Caco-2 (cell line): ENCODE measurements at regions not wholly inside any gene's neighbourhood (a gene's known extent, or its start where the extent isn't known, plus 50 kb on each side); places are given as distances from the start of the nearest gene placed in this dataset.

Experiments
- BruUV-seq: library from RNA; stranded (reverse); fragments of 400-500 nt; replicated peaks from 2 replicates; lab custom pipeline; 2021; lab: Mats Ljungman, UMichigan
- CTCF ChIA-PET: fragments of 300-600 bp; sonication (Branson Sonifier 250); formaldehyde crosslinking; loops from one replicate; lab custom pipeline; 2022; ENCODE audit warnings: antibody characterized with exemption; lab: Charles Lee
- POLR2A ChIA-PET: fragments of 300-600 bp; sonication (Branson Sonifier 250); formaldehyde crosslinking; loops from one replicate; lab custom pipeline; 2022; ENCODE audit warnings: antibody characterized with exemption; lab: Charles Lee
- DNase-seq, 2 experiments: peaks; one replicate each; pipeline versions ENCODE4 v3.0.0 to v3.0.0-alpha.2; 2020 to 2022
- H3K27me3 ChIP-seq: replicated peaks from 2 replicates; pipeline ENCODE4 v1.6.0; 2011; ENCODE audit warnings: low read length; ENCODE audit not compliant: control insufficient read depth, insufficient read depth
- H3K36me3 ChIP-seq: 2 replicates; pipeline ENCODE4 v1.5.1; 2011; ENCODE audit warnings: low read length; ENCODE audit not compliant: control insufficient read depth, insufficient read depth
- H3K4me1 ChIP-seq: fragments of 250-450 bp; sonication (Bioruptor Pico); 2 replicates; pipeline ENCODE4 v1.5.1; 2020; ENCODE audit warnings: mild to moderate bottlenecking
- H3K4me3 ChIP-seq: 2 replicates; pipeline ENCODE4 v1.5.1; 2011; ENCODE audit warnings: low read depth, mild to moderate bottlenecking, control low read depth, low read length
- H3K9me3 ChIP-seq: fragments of 250-450 bp; sonication (Bioruptor Pico); 2 replicates; pipeline ENCODE4 v1.5.1; 2020; ENCODE audit warnings: mild to moderate bottlenecking, moderate library complexity
- H3K27ac Mint-ChIP-seq: one replicate; pipeline ENCODE4 v1.8.0; 2022; ENCODE audit warnings: mixed read lengths; ENCODE audit not compliant: unreplicated experiment
- H3K27me3 Mint-ChIP-seq: one replicate; pipeline ENCODE4 v1.8.0; 2022; ENCODE audit warnings: mixed read lengths; ENCODE audit not compliant: insufficient read depth, unreplicated experiment
- H3K36me3 Mint-ChIP-seq: one replicate; pipeline ENCODE4 v1.8.0; 2022; ENCODE audit warnings: mild to moderate bottlenecking, mixed read lengths; ENCODE audit not compliant: insufficient read depth, unreplicated experiment
- H3K4me1 Mint-ChIP-seq: one replicate; pipeline ENCODE4 v1.8.0; 2022; ENCODE audit warnings: low read depth, mixed read lengths; ENCODE audit not compliant: unreplicated experiment
- H3K4me3 Mint-ChIP-seq: one replicate; pipeline ENCODE4 v1.8.0; 2022; ENCODE audit warnings: mild to moderate bottlenecking, moderate library complexity, mixed read lengths; ENCODE audit not compliant: unreplicated experiment
- H3K9me3 Mint-ChIP-seq: one replicate; pipeline ENCODE4 v1.8.0; 2022; ENCODE audit warnings: mixed read lengths; ENCODE audit not compliant: unreplicated experiment
- CTCF ChIP-seq, 2 experiments: fragments of 200-600 bp in 1 of 2; IDR thresholded peaks; 1 replicate in 1 of 2; 2 replicates in 1 of 2; pipeline versions ENCODE4 v1.5.1 to v1.8.0; 2011 to 2022; ENCODE audit warnings: antibody characterized with exemption in 1 of 2, control low read depth in 1 of 2, inconsistent platforms in 1 of 2, low read depth in 1 of 2, low read length in 1 of 2, mild to moderate bottlenecking in 1 of 2, moderate library complexity in 1 of 2; ENCODE audit not compliant: insufficient read depth in 1 of 2, severe bottlenecking in 1 of 2, unreplicated experiment in 1 of 2
- intact Hi-C: fragments of 100-400 bp; cut with micrococcal nuclease; formaldehyde crosslinking; loops from one replicate; pipeline ENCODE4 v1.10.0; 2022; ENCODE audit not compliant: unreplicated experiment

GRCh38 chr10:60578217-60578616 is 188.5 kb upstream of the ANK3 start:
- no peak for DNase-seq
- BruUV-seq = no TSS peak
- Mint-ChIP-seq H3K36me3 (no peaks in the 10 kb centered on the region), H3K4me3 (no peak overlapping the region), H3K27me3 (no peaks in the 10 kb centered on the region), H3K4me1 (peaks cover 17% of the 10 kb centered on the region), H3K9me3 (no peaks in the 10 kb centered on the region), H3K27ac (no peak overlapping the region)
- peaks cover 14% of the 10 kb centered on the region for H3K4me1 ChIP-seq
- ChIA-PET POLR2A (no interaction called here), CTCF (no interaction called here)
- H3K27me3 ChIP-seq = no peaks in the 10 kb centered on the region
- H3K9me3 ChIP-seq = 0 out of 2 replicates have a peak, but pooled peaks cover 5% of the 10 kb centered on the region
- H3K36me3 ChIP-seq = no peaks in the 10 kb centered on the region
- no peak for TF ChIP-seq CTCF (IDR thresholded peaks at IDR 0.05; ENCODE audit: insufficient read depth in 1 of 2, low read depth in 1 of 2, low read length in 1 of 2, severe bottlenecking in 1 of 2, unreplicated experiment in 1 of 2)
- H3K4me3 ChIP-seq = no peak overlapping the region
- intact Hi-C loops = no loop called here

- Mint-ChIP-seq H3K9me3 (no peaks in the 10 kb centered on the region), H3K27me3 (no peaks in the 10 kb centered on the region), H3K4me1 (peaks cover 29% of the 10 kb centered on the region), H3K36me3 (no peaks in the 10 kb centered on the region), H3K4me3 (no peak overlapping the region), H3K27ac (no peak overlapping the region)
- no TSS peak for BruUV-seq
- TF ChIP-seq CTCF (IDR thresholded peaks at IDR 0.05; ENCODE audit: insufficient read depth in 1 of 2, low read depth in 1 of 2, low read length in 1 of 2, severe bottlenecking in 1 of 2, unreplicated experiment in 1 of 2) = no peak
- ChIA-PET CTCF (interaction anchor here (0.6 kb wide), 1 partner anchor 367 kb away, joined by 7 read pairs; no protein-coding TSS in a partner anchor), POLR2A (no interaction called here)
- intact Hi-C loops = no loop called here
- Histone ChIP-seq H3K27me3 (no peaks in the 10 kb centered on the region), H3K9me3 (0 out of 2 replicates have a peak, but pooled peaks cover 5% of the 10 kb centered on the region), H3K4me3 (no peak overlapping the region), H3K4me1 (peaks cover 21% of the 10 kb centered on the region), H3K36me3 (no peaks in the 10 kb centered on the region)
- no peak for DNase-seq
These were observed 186.7 kb upstream of the ANK3 start for GRCh38 chr10:60576130-60577069.

GRCh38 chr10:60575105-60575504 is 185.4 kb upstream of the ANK3 start:
- BruUV-seq = no TSS peak
- Mint-ChIP-seq H3K4me3 (no peak overlapping the region), H3K36me3 (no peaks in the 10 kb centered on the region), H3K4me1 (peaks cover 29% of the 10 kb centered on the region), H3K27me3 (no peaks in the 10 kb centered on the region), H3K27ac (no peak overlapping the region), H3K9me3 (no peaks in the 10 kb centered on the region)
- POLR2A ChIA-PET = no interaction called here
- CTCF ChIA-PET = no interaction called here
- no peak for DNase-seq
- Histone ChIP-seq H3K4me1 (peaks cover 21% of the 10 kb centered on the region), H3K9me3 (0 out of 2 replicates have a peak, but pooled peaks cover 5% of the 10 kb centered on the region), H3K4me3 (no peak overlapping the region), H3K27me3 (no peaks in the 10 kb centered on the region), H3K36me3 (no peaks in the 10 kb centered on the region)
- TF ChIP-seq CTCF (IDR thresholded peaks at IDR 0.05; ENCODE audit: insufficient read depth in 1 of 2, low read depth in 1 of 2, low read length in 1 of 2, severe bottlenecking in 1 of 2, unreplicated experiment in 1 of 2) = no peak
- intact Hi-C loops = no loop called here
